Upper lobe of left lung (tissue), 6 donors: ENCODE measurements at regions not wholly inside any gene's neighbourhood (a gene's known extent, or its start where the extent isn't known, plus 50 kb on each side); places are given as distances from the start of the nearest gene placed in this dataset.

ENCODE experiments used
- ATAC-seq, 2 donors: fragments of 200-7000 bp; cut with Tn5 transposase; one replicate each; pipeline ENCODE4 v1.9.1; 2022; ENCODE audit warnings: mild to moderate bottlenecking in 2 of 2, moderate library complexity in 2 of 2; ENCODE audit not compliant: low FRiP score in 2 of 2
- DNase-seq, 2 donors: peaks; one replicate each; pipeline ENCODE4 v3.0.0-alpha.2; 2019 to 2020
- H3K27ac ChIP-seq, 4 donors: fragments of 200-600 bp; sonication (generic); one replicate each; pipeline ENCODE4 v1.5.1; 2016 to 2019
- H3K27me3 ChIP-seq, 4 donors: fragments of 200-600 bp; sonication (generic); one replicate each; pipeline ENCODE4 v1.5.1; 2017 to 2019
- H3K36me3 ChIP-seq, 4 donors: fragments of 200-600 bp; sonication (generic); one replicate each; pipeline ENCODE4 v1.5.1; 2016 to 2019
- H3K4me1 ChIP-seq, 4 donors: fragments of 200-600 bp; sonication (generic); one replicate each; pipeline ENCODE4 v1.5.1; 2018 to 2019
- H3K4me3 ChIP-seq, 4 donors: fragments of 200-600 bp; sonication (generic); one replicate each; pipeline ENCODE4 v1.5.1; 2017 to 2019; ENCODE audit warnings: mild to moderate bottlenecking in 2 of 4, moderate library complexity in 1 of 4
- H3K9me3 ChIP-seq, 4 donors: fragments of 200-600 bp; sonication (generic); one replicate each; pipeline ENCODE4 v1.5.1; 2018 to 2019
- CTCF ChIP-seq, 6 experiments: fragments of 450-650 bp in 4 of 6; fragments of 200-600 bp in 2 of 6; sonication (generic) in 2 of 6; IDR thresholded peaks; one replicate each; pipeline ENCODE4 v1.5.1; 2016 to 2019; ENCODE audit warnings: antibody characterized with exemption in 6 of 6
- EP300 ChIP-seq, 4 donors: sonication (generic); formaldehyde crosslinking; IDR thresholded peaks; one replicate each; pipeline ENCODE4 v1.5.1; 2017; ENCODE audit warnings: antibody characterized with exemption in 4 of 4, control low read depth in 2 of 4
- POLR2A ChIP-seq, 4 donors: fragments of 450-650 bp; IDR thresholded peaks; one replicate each; pipeline ENCODE4 v1.5.1; 2016 to 2017; ENCODE audit warnings: antibody characterized with exemption in 4 of 4, mild to moderate bottlenecking in 2 of 4
- POLR2AphosphoS5 ChIP-seq, 2 donors: sonication (generic); formaldehyde crosslinking; IDR thresholded peaks; one replicate each; pipeline ENCODE4 v1.5.1; 2017; ENCODE audit warnings: antibody characterized with exemption in 2 of 2
- WGBS, 2 donors: methylation state at CpG; one replicate each; pipeline ENCODE4 v1.1.5; 2017 to 2018; 5-methylcytosine and 5-hydroxymethylcytosine counted together
- donor health status: DM: no; HTN: no; CAD: no; lungs with moderate emphysema.
- donor health status: DM: no; HTN: yes; CAD: no; lungs with severe emphysema.

- H3K27ac ChIP-seq, result no peak overlapping the region
- H3K27me3 ChIP-seq, result no peaks in the 10 kb centered on the region
- ATAC-seq (no peak), DNase-seq (no peak)
- H3K4me1 ChIP-seq, result no peaks in the 10 kb centered on the region
- no peaks in the 10 kb centered on the region for H3K36me3 ChIP-seq
- TF ChIP-seq CTCF (IDR thresholded peaks at IDR 0.05) (no peak), EP300 (IDR thresholded peaks at IDR 0.05) (no peak)
- no peak overlapping the region for H3K4me3 ChIP-seq
- 68% methylated on average over 3 of the region's 3 CpGs; no CpG with 5 or more reads in 1 of the 2 donors for WGBS, 2 donors
- H3K9me3 ChIP-seq, result no peaks in the 10 kb centered on the region
Observed at GRCh38 chrY:12357204-12357603, 343.8 kb upstream of the USP9Y start.

DNA sequence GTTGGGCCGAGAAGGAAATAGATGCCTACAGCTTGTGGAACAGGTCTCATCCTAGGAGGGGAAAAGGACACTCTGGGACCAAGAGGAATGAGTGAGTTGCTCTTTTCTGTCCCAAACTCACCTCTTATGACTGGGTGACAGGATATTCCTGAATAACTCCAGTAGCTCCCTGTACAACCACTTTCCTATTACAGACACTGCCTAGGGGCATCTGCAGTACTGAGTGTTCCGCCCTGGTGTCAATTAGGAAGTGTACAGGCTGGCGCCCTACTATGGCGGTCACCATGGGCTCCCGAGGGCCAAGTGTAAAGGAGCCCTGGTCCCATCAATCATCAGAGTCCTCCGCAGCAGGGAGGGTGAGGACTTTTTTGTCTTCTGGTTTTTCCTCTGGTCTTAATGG, 343.4 kb upstream of the USP9Y start:
- no peaks in the 10 kb centered on the region for H3K4me1 ChIP-seq
- no peaks in the 10 kb centered on the region for H3K36me3 ChIP-seq
- no peaks in the 10 kb centered on the region for H3K9me3 ChIP-seq
- H3K27ac ChIP-seq, result no peak overlapping the region
- no peak overlapping the region for H3K4me3 ChIP-seq
- H3K27me3 ChIP-seq, result no peaks in the 10 kb centered on the region
- WGBS, 2 donors, result 92% methylated on average over 1 of the region's 6 CpGs; no CpG with 5 or more reads in 1 of the 2 donors
- TF ChIP-seq POLR2AphosphoS5 (IDR thresholded peaks at IDR 0.05), result no peak
- TF ChIP-seq POLR2A (IDR thresholded peaks at IDR 0.05), result no peak
- no peak for TF ChIP-seq CTCF (IDR thresholded peaks at IDR 0.05)
- no peak for TF ChIP-seq EP300 (IDR thresholded peaks at IDR 0.05)
- no peak for DNase-seq
- ATAC-seq, result no peak

DNA sequence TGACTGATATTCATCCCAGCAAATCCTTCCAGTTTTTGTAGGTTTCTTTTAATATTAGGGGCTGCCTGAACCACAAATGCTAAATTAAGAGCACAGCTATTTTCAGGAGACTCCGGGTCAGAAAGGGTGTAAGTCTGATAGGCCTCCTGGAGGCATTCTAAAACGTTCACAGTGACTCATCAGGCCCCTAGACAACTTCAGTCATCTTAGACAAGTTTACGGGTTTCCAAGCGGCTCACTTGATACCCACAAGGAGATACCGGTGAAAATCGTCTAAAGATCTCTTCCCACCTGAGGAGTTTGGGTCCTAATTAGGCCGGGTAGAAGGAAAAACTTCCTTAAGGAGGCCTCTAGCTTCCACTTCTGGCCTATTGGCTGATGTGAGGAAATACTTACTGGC, 342.7 kb upstream of the USP9Y start:
- DNase-seq, result no peak
- Histone ChIP-seq H3K36me3 (no peaks in the 10 kb centered on the region), H3K4me1 (no peaks in the 10 kb centered on the region), H3K9me3 (no peaks in the 10 kb centered on the region), H3K4me3 (no peak overlapping the region), H3K27me3 (no peaks in the 10 kb centered on the region), H3K27ac (no peak overlapping the region)
- no peak for ATAC-seq
- WGBS, 2 donors, result 60% methylated on average over 1 of the region's 7 CpGs; no CpG with 5 or more reads in 1 of the 2 donors
- TF ChIP-seq POLR2A (IDR thresholded peaks at IDR 0.05) (no peak), CTCF (IDR thresholded peaks at IDR 0.05) (no peak), EP300 (IDR thresholded peaks at IDR 0.05) (no peak), POLR2AphosphoS5 (IDR thresholded peaks at IDR 0.05) (no peak)

GRCh38 chrY:12359867-12360266, 341.2 kb upstream of the USP9Y start:
- no peak overlapping the region for H3K4me3 ChIP-seq
- no peak overlapping the region for H3K27ac ChIP-seq
- no peaks in the 10 kb centered on the region for H3K4me1 ChIP-seq
- H3K9me3 ChIP-seq, result no peaks in the 10 kb centered on the region
- no peaks in the 10 kb centered on the region for H3K36me3 ChIP-seq
- DNase-seq (no peak), ATAC-seq (no peak)
- no CpG with 5 or more reads among the region's 9 CpGs for WGBS, 2 donors
- no peak for TF ChIP-seq EP300 (IDR thresholded peaks at IDR 0.05)
- no peak for TF ChIP-seq POLR2AphosphoS5 (IDR thresholded peaks at IDR 0.05)
- peak in 1 of 6 experiments; percentile 18 for TF ChIP-seq CTCF (IDR thresholded peaks at IDR 0.05)
- no peak for TF ChIP-seq POLR2A (IDR thresholded peaks at IDR 0.05)
- no peaks in the 10 kb centered on the region for H3K27me3 ChIP-seq

DNA sequence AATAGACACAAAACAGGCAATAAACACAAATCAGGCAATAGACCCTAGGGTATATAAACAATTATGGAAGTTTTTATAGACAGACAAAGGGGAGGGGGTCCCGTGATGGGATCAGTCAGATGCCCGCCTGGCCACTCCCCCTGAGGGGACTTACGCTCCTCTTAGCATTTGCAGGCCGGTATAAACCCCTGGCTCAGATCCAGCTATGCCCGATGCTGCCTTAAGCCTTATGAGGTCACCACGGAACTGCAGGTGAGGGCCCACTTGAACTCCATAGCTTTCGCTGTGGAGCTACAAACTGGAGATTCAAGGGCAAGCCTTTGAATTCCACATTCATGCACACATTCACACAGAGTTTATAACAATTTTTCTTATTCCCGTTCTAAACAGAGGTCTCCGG, 340.5 kb upstream of the USP9Y start:
- no peaks in the 10 kb centered on the region for H3K9me3 ChIP-seq
- H3K4me3 ChIP-seq, result no peak overlapping the region
- WGBS, 2 donors, result 49% methylated on average over 8 of the region's 9 CpGs; no CpG with 5 or more reads in 1 of the 2 donors
- H3K4me1 ChIP-seq, result no peaks in the 10 kb centered on the region
- H3K27me3 ChIP-seq, result no peaks in the 10 kb centered on the region
- H3K36me3 ChIP-seq, result no peaks in the 10 kb centered on the region
- TF ChIP-seq POLR2A (IDR thresholded peaks at IDR 0.05), result no peak
- no peak for TF ChIP-seq CTCF (IDR thresholded peaks at IDR 0.05)
- no peak for TF ChIP-seq EP300 (IDR thresholded peaks at IDR 0.05)
- TF ChIP-seq POLR2AphosphoS5 (IDR thresholded peaks at IDR 0.05), result no peak
- ATAC-seq, result no peak
- H3K27ac ChIP-seq, result no peak overlapping the region
- no peak for DNase-seq
